ENCODE measurements at regions not wholly inside any gene's neighbourhood (a gene's known extent, or its start where the extent isn't known, plus 50 kb on each side); places are given as distances from the start of the nearest gene placed in this dataset.

- intact Hi-C loops (cut with micrococcal nuclease; ENCODE audit: unreplicated experiment) (no loop called here), in situ Hi-C loops (cut with HindIII; ENCODE audit: low pct_unique_long_range_greater_than_20kb, low sequenced_read_pairs) (no loop called here)
- CTCF ChIA-PET, result no interaction called here
- TF ChIP-seq REST (IDR thresholded peaks at IDR 0.05; ENCODE audit: insufficient read depth in 1 of 2, low read depth in 2 of 2, low read length in 1 of 2) (no peak), SIN3A (IDR thresholded peaks at IDR 0.05; ENCODE audit: borderline replicate concordance, insufficient read depth, low read depth, low read length) (no peak), POLR2AphosphoS5 (IDR thresholded peaks at IDR 0.05; ENCODE audit: low read depth, low read length) (no peak), TCF7L2 (IDR thresholded peaks at IDR 0.05; ENCODE audit: low read depth, low read length) (no peak), CTCF (IDR thresholded peaks at IDR 0.05) (no peak)
- H3K9me3 ChIP-seq (ENCODE audit: control insufficient read depth, insufficient read depth, low read depth, low read length), result no peaks in the 10 kb centered on the region
- H3K27ac ChIP-seq (ENCODE audit: low read length), result no peak overlapping the region
- no peaks in the 10 kb centered on the region for H3K27me3 ChIP-seq (ENCODE audit: control insufficient read depth, insufficient read depth, low read length)
- H3K36me3 ChIP-seq (ENCODE audit: control insufficient read depth, insufficient read depth, low read length), result no peaks in the 10 kb centered on the region
- DNase-seq (ENCODE audit: low read depth, low spot score) (no peak), ATAC-seq (no peak)
- no peaks in the 10 kb centered on the region for H3K4me1 ChIP-seq (ENCODE audit: control insufficient read depth, insufficient read depth, low read length)
- POLR2A ChIA-PET, result no interaction called here
- H3K4me3 ChIP-seq (ENCODE audit: low read depth in 2 of 2, low read length in 2 of 2), result no peak overlapping the region
- BruUV-seq (replicated peaks), result no TSS peak
These were observed 104.9 kb downstream of the ADAMTS15 start for GRCh38 chr11:130553306-130553705.

GRCh38 chr11:130554241-130555055, 106.0 kb downstream of the ADAMTS15 start:
- BruUV-seq (replicated peaks), result no TSS peak
- no peak for TF ChIP-seq POLR2AphosphoS5 (IDR thresholded peaks at IDR 0.05; ENCODE audit: low read depth, low read length)
- no peak for TF ChIP-seq REST (IDR thresholded peaks at IDR 0.05; ENCODE audit: insufficient read depth in 1 of 2, low read depth in 2 of 2, low read length in 1 of 2)
- no peak for TF ChIP-seq TCF7L2 (IDR thresholded peaks at IDR 0.05; ENCODE audit: low read depth, low read length)
- no peak for TF ChIP-seq SIN3A (IDR thresholded peaks at IDR 0.05; ENCODE audit: borderline replicate concordance, insufficient read depth, low read depth, low read length)
- TF ChIP-seq CTCF (IDR thresholded peaks at IDR 0.05), result no peak
- Histone ChIP-seq H3K9me3 (ENCODE audit: control insufficient read depth, insufficient read depth, low read depth, low read length) (no peaks in the 10 kb centered on the region), H3K4me3 (ENCODE audit: low read depth in 2 of 2, low read length in 2 of 2) (no peak overlapping the region), H3K36me3 (ENCODE audit: control insufficient read depth, insufficient read depth, low read length) (no peaks in the 10 kb centered on the region), H3K27me3 (ENCODE audit: control insufficient read depth, insufficient read depth, low read length) (no peaks in the 10 kb centered on the region), H3K27ac (ENCODE audit: low read length) (no peak overlapping the region; the same call in 1 of the 2 replicates), H3K4me1 (ENCODE audit: control insufficient read depth, insufficient read depth, low read length) (no peaks in the 10 kb centered on the region)
- DNase-seq (ENCODE audit: low read depth, low spot score) (no peak), ATAC-seq (no peak)
- ChIA-PET POLR2A (no interaction called here), CTCF (interaction anchor here (0.6 kb wide), 1 partner anchor 81 kb away, joined by 3 read pairs; no protein-coding TSS in a partner anchor)
- in situ Hi-C loops (cut with HindIII; ENCODE audit: low pct_unique_long_range_greater_than_20kb, low sequenced_read_pairs) (no loop called here), intact Hi-C loops (cut with micrococcal nuclease; ENCODE audit: unreplicated experiment) (no loop called here)

Measured in Panc1 (cell line).